ENCODE measurements at regions not wholly inside any gene's neighbourhood (a gene's known extent, or its start where the extent isn't known, plus 50 kb on each side); places are given as distances from the start of the nearest gene placed in this dataset.
"Not testable (repeated sequence)": the region's sequence is repeated elsewhere in the genome, so short reads cannot be mapped to it uniquely, and the experiment has no call there.

DNA sequence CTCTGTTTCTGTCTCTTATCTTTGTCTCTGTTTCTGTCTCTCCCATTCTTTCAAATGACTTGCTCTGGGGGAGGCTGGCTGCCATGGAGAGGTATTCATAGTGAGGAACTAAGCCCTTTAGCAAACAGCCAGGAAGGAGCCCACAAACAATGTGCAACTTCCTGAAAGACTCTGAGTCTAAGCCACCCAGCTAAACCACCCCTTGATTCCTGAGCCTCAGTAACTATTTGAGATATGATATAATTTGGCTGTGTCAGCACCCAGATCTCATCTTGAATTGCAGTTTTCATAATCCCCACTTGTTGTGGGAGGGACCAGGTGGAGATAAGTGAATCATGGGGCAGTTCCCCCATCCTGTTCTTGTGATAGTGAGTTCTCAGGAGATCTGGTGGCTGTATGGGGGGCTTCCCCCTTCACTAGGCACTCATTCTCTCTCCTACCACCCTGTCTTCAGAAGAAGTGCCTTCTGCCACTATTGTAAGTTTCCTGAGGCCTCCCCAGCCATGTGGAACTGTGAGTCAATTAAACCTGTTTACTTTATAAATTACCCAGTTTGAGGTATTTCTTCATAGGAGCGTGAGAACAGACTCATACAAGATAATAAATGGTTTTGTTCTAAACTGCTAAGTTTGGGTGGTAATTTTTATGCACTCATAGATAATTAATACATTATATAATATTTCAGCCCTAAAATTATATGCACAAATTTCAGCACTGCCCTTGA, 121.2 kb upstream of the FOXP2 start:
- DNase-seq (ENCODE audit: low read depth in 2 of 2), result no peak

DNA sequence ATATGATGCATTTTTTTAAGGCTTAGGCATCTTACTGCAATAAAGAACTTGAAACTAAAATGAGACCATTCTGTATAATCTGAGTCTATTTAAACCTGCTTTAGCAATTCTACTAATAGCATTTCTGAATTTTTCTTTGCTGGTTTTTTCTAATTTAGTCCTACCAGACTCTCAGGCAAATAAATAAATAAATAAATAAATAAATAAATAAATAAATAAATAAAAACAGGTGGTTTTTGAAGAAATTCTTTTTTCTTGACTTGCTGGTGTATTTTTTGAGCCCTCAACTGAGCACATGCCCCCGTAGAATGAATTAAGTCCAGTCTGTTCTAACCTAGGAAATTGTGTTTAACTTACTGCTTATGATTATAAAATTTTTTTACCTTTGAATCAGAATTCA, 134.7 kb upstream of the FOXP2 start:
- no peak for DNase-seq (ENCODE audit: low read depth in 2 of 2)

DNA sequence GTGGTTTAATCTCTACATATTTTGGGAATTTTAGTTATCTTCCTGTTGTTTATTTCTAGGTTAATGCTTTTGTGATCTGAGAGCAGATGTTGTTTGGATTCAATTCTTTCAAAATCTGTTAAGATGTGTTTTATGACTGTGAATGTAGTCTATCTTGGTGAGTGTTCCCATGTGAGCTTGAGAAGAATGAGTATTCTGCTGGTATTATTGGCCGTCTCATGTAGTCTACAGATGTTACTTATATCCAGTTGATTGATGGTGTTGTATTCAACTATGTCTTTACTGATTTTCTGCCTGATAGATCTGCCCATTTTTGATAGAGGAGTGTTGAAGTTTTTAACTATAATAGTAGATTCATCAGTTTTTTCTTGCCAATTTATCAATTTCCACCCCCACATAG, 141.4 kb upstream of the FOXP2 start:
- DNase-seq (ENCODE audit: low read depth in 2 of 2), result no peak

DNA sequence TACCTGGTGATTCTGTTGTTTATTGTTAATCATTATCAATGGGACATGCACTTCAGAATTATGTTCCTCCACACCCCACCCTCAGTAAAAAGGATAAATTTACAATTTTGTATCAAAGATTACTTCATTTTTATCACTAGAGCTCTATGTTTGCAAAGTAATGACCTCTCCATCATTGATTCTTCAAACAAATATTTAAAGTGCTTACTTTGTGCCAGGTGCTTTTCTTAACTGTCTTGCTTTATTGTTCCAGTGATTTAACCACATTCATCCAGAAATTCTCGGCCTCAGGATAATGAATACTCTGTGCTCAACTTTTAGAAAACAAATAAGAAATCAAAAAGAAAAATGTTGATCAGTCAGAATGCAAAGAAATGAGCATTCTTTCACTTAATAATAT, 144.9 kb upstream of the FOXP2 start:
- DNase-seq (ENCODE audit: low read depth in 2 of 2), result no peak

DNA sequence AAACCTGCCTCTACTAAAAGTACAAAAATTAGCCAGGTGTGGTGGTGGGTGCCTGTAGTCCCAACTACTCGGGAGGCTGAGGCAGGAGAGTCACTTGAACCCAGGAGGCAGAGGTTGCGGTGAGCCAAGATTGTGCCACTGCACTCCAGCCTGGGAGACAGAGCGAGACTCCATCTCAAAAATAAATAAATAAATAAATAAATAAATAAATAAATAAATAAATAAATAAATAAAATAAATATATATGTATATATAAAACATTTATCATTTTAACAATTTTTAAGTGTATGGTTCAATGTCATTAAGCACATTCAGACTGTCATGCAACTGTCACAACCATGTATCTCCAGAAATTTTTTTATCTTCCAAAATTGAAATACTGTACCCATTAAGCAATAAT, 147.1 kb upstream of the FOXP2 start:
- DNase-seq (ENCODE audit: low read depth in 2 of 2), result not testable (repeated sequence)

DNA sequence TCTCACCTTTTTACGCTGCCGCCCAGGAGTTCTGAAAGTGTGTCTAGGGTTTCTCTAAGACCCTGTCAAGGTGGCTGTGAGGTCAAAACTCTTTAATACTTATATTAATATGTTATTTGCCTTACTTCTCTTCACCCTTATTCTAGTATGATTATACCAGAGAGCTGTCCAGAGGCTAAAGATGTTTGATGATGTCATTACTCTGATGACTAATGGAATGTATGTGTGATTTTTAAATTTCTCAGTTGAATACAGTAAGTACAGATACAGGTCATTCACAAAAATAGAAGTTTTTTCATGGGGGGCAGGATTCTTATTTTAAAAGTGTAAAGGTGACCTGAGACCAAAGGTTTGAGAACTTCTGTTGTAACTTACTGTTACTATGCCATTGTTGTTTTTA, 150.6 kb upstream of the FOXP2 start:
- DNase-seq (ENCODE audit: low read depth in 2 of 2), result no peak

DNA sequence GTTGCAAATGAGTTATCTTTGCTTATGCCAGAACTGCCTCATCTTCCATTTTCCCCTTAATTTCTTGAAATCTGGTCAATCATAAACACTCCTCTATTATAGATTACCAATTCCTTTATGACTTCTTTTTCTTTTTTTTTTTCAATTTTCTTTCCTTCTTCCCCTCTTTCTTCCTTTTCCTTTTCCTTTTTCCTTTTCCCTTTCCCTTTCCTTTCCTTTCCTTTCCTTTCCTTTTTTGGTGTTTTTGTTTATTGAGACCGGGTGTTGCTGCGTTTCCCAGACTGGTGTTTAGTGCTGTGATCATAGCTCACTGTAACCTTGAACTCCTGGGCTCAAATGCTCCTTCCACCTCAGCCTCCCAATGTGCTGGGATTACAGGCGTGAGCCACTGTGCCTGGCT, 151.4 kb upstream of the FOXP2 start:
- DNase-seq (ENCODE audit: low read depth in 2 of 2), result no peak

DNA sequence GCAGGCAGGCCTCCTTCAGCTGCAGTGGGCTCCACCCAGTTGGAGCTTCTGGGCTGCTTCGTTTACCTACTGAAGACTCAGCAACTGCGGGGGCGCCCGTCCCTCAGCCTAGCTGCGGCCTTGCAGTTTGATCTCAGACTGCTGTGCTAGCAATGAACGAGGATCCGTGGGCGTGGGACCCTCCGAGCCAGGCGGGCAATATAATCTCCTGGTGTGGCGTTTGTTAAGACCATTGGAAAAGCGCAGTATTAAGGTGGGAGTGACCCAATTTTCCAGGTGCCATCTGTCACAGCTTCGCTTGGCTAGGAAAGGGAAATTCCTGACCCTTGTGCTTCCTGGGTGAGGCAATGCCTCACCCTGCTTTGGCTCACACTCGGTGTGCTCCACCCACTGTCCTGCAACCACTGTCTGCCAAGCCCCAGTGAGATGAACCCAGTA, 159.2 kb upstream of the FOXP2 start:
- DNase-seq (ENCODE audit: low read depth in 2 of 2), result no peak

DNA sequence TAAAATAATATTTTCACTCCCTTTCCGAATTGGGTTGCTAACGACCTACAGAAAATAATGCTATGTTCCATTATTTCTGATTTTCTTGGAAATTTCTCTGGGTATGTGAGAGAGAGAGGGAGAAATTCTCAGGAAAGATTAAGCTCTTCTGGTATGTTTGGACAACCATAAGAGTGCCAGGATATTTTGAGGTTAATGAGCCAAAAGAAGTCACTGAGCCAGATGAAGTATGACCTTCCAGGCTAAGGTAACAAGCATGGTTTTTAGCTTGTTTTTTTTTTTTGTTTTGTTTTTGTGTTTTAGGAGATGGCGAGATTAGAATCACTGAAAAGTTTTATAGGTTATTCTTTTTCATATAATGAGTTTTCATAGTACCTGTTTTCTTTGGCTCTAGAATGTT, 171.0 kb upstream of the FOXP2 start:
- no peak for DNase-seq (ENCODE audit: low read depth in 2 of 2)

DNA sequence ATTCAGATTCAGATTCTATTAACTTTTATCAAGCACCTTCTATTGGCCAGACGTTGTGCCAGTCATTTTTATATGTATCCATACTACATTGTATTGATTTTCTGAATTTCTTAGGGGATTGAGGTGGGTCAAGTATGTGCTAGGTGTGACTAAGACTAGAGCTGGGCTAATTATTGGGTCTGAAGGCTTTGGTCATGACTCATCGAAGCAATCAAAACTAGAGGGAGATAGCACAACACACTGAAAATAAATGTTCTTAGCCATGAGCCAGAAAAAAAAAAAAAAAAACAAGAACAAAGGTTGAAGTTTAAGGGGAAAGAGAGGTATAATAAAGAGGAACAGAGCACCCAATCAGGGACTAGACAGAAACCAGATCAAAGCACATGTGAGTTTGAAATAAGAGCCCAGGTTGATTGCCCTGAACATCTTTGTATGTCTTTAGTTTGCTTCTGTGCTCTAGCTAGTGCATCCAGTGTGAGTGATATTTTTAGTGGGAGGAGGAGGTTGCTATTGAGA, 171.6 kb upstream of the FOXP2 start:
- DNase-seq (ENCODE audit: low read depth in 2 of 2), result no peak

DNA sequence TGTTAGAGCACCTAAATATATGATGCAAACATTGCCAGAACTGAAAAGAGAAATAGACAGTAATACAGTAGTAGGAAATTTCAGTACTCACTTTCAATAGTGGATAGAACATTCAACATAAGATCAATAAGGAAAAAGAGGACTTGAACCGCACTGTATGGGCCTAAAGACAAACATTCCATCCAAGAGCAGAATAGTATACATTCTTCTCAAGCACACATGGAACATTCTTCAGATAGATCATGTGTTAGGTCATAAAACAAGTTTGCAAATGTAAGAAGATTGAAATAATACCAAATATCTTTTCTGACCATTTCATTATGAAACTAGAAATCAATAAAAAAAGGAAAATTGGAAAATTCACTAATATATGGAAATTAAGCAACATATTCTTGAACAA, 185.4 kb upstream of the FOXP2 start:
- no peak for DNase-seq (ENCODE audit: low read depth in 2 of 2)

DNA sequence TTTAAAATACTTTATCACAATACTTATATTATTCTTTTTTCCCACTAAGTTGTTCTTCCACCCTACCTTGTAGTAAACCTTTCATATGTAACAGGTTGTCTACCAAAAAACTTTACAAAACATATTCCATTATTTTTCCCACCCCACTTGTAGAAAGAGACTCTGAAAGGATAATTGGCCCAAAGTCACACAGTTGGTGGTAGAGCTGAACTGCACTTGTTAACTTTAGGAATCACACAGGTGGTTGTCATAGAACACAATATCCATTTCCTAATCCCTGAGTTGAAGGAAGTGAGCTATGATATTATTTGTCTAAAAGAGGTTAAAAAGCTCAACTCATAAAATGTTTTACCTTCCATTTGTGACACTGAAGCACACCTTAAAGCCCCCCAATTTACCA, 188.8 kb upstream of the FOXP2 start:
- DNase-seq (ENCODE audit: low read depth in 2 of 2), result no peak

DNA sequence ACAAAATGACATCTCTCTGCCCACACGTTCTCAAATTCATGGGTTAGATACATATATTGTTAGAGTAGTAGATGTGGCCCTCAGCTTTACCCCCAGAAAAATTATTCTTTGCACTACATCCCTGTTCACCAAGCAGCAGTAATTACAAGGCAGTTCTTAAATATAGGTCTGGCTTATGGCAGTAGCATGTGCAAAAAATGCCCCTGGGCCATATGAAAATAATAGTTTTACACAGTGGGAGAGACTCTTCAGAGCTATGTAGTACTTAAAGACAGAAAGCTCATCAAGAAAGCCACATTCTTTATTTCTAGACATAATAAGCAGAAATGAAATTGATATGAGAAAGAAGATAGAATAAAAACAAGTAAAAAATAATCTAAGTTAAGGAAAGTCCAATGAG, 196.3 kb upstream of the FOXP2 start:
- no peak for DNase-seq (ENCODE audit: low read depth in 2 of 2)

DNA sequence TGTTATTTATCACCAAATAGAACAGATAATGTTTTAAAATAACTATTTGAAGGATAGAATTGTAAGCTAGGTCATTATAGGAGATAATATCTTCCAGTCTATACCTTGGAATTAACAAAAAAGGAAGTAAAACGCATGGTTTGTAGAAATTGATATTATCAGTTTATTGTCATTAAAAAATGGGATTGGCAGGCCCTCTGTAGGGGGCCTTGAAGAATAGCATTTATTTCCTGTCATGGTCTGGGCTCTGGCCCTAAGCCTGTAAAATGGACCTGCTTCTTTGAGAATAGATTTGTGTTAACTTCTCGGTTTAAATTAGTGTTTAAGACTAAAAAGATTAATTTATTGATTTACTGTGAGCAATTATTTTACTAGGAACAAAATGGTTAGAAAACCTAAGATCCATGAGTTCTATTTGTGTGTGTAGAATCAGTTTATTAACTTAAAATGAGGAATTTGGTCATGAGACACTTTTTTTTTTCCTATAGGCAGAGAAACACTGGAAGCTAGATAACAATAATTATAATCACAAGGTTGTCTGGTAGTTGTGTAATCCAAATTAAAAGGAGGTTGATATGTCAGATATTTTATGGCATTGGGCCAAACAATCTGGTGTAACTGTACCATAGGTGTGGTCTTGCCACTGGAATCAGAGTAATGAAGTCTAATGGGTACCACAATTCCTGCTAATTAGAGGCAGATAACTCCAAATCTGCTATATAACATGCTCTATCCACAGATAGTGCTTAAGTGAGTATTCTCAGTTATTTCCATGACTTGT, 197.4 kb upstream of the FOXP2 start:
- peak in 1 of 2 donors; percentile 3 for DNase-seq (ENCODE audit: low read depth in 2 of 2)

DNA sequence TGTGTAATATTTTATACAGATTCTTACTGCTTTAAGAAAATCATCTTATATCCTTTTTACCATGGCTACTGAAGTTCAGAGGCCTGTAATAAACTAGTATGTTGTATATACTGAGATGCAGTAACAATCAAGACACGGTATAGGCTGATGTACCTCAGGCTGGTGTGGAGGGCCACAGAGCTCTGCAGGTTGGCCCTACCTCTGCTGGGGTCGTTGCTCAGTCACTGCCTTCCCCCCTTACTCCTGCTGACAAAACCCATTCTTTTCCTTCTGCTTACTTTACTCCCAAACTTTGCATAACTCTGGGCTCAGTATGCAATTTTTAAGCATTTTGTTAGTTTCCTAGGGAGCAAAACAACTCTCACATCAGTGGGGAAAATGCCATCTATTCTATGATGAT, 200.1 kb upstream of the FOXP2 start:
- DNase-seq (ENCODE audit: low read depth in 2 of 2), result no peak

DNA sequence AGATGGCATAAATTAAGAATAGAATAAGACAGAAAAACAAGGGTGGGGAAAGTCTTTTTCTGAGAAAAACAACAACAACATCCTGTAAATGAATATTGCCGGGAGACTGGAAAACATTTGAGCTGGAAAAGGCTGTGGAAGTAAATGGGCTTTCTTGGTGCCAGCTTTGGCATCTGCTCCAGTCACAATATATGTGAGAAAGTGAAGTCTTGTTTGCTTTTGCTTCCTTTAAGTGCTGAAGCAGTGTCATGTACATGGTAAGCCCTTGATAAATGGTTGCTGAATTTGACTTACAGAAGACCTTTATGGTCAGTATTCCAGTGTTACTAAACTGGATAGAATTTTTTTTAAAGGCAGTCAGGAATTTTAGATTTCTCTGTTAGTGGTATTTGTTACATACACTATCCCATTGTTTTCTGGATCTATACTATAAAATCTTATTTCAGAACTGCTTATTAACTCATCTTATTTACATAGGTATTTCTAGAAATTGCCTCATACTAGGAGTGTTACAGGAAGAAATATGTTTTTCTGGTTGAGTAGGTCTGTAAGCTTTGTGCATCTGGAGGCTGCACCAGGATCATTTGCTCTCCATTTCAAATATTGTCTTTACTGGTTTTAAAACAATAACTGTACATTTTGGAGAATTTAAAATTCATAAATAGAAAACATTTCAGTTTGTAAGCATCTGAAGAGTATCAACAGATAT, 201.7 kb upstream of the FOXP2 start:
- no peak for DNase-seq (ENCODE audit: low read depth in 2 of 2)

DNA sequence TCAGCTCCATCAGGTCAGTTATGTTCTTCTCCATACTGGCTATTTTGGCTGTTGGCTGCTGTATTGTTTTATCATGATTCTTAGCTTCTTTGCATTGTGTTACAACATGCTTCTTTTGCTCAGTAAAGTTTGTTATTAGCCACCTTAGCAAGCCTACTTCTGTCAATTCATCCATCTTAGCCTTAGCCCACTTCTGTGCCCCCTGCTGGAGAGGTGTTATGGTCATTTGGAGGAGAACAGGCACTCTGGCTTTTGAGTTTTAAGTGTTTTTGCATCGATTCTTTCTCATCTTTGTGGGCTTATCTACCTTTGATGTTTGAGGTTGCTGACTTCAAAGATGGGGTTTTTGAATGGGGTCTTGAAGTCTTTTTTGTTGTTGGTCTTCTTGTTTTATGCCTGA, 204.6 kb upstream of the FOXP2 start:
- DNase-seq (ENCODE audit: low read depth in 2 of 2), result no peak

DNA sequence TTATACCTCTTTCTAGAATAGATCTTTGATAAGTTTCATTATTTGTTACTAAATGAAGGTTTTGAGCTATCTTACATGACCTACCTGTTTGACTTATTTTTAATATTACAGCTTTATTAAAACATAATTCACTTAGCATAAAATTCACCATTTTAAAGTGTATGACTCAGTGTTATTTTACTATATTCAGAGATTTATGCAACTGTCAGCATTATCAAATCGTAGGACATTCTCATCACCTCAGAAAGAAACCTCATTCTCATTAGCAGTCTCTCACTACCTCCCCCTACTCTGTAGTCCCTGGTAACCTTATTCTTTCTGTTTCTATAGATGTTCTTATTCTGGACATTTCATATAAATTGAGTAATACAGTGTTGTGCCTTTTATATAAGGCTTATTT, 207.9 kb upstream of the FOXP2 start:
- no peak for DNase-seq (ENCODE audit: low read depth in 2 of 2)

DNA sequence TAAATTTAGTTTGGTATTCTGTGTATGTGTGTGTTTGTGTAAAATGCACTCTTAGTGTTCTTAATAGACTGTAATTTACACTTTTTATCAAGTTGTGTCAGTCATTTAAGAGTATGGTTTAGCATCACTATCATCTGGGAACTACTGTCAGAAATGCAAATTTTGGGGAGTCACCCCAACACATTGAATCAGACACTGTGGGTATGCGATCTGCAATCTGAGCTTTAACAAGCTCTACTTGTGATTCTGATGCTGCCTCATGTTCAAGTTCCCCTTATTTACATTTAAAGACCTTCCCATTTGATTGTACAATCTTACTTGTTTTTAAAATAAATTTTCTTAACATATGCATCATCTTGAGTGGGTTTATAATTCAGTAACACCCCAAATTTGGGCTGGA, 218.1 kb upstream of the FOXP2 start:
- no peak for DNase-seq (ENCODE audit: low read depth in 2 of 2)

DNA sequence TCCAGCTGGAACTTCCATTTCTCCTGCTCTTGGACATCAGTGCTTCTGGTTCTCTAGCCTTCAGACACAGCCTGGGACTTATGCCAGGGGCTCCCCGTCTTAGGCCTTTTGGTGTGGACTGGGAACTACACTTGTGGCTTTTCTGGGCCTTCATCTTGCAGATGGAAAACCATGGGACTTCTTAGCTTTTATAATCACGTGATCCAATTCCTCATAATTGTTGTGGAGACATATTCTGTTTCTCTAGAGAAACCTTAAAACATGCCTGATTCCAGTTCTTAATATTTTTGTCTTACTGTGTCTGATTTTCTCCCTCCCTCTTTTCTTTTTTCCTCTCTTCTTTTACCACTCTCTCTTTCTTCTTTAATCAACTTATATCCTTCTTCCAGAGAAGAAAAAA, 224.2 kb upstream of the FOXP2 start:
- no peak for DNase-seq (ENCODE audit: low read depth in 2 of 2)

DNA sequence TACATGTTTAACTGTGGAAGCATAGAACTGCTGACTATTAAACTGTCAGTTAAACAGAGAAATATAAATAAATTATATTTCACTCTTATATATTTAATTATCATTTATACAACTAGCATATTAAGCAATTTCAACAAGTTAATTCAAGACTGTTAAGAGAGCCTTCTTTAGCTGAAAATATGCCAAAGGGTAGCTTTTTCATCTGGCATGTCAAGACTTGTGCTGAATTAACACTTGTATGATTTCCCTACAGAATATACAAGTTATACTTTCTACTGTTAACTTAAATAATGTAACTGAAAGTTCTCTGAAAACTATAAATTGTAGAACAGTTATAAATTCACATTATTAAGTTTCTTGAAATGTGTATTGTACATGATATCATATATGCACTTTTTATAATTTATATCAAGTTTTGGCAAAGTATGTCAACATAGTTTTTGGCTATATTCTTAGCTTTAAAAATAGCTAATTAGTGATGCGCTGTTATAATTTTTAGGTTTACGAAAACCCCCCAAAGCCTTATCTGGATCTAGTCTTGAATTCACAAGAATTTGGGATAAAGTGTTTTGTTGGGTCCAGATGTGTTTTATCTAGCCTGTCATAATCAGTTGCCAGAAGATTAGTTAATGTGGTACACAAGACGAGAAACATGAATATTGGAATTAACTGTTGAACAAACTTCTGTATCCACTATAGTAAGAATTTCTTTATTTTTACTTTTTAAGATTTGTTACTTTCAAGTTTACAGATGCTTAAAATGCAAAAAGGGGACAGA, 231.1 kb upstream of the FOXP2 start:
- DNase-seq (ENCODE audit: low read depth in 2 of 2), result no peak

DNA sequence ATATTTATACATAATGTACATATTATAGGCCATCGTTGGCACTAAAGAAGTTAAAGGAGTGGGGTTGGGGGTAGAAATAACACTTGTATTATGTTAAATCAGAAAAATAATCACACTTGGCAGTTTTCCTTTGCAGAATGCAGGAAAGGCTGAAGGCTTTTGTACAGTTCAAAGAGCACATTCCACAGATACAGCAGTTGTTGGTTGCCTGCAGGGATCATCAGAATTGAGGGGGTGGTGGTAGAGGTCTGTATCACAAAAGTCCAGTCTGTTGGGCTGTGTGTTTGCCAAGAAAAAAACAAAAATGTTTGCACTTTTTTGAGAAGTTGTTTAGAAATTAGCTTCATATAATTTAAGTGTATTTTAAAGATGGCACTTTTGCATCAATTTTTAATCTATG, 231.8 kb upstream of the FOXP2 start:
- no peak for DNase-seq (ENCODE audit: low read depth in 2 of 2)
